SU-DHL-6 (cell line): ENCODE measurements at regions not wholly inside any gene's neighbourhood (a gene's known extent, or its start where the extent isn't known, plus 50 kb on each side); places are given as distances from the start of the nearest gene placed in this dataset.

ENCODE experiments used
- H2AFZ ChIP-seq: fragments of 200-600 bp; sonication (generic); 2 replicates; pipeline ENCODE4 v1.6.1; 2014; ENCODE audit warnings: low read depth, mild to moderate bottlenecking, moderate library complexity, mixed read lengths, antibody characterized with exemption, low read length; ENCODE audit not compliant: severe bottlenecking
- H3F3A ChIP-seq: fragments of 200-600 bp; shearing (Covaris generic); 2 replicates; pipeline ENCODE4 v1.6.0; 2016; ENCODE audit warnings: antibody characterized with exemption, mild to moderate bottlenecking; ENCODE audit not compliant: insufficient read depth
- H3K27ac ChIP-seq: fragments of 200-600 bp; sonication (generic); 2 replicates; pipeline ENCODE4 v1.5.1; 2016; ENCODE audit warnings: low read depth, mild to moderate bottlenecking, low read length, moderate library complexity, mixed read lengths
- H3K27me3 ChIP-seq: fragments of 200-600 bp; sonication (generic), shearing (Covaris generic); 2 replicates; pipeline ENCODE4 v1.6.0; 2014; ENCODE audit warnings: mild to moderate bottlenecking, low read length
- H3K36me3 ChIP-seq: fragments of 200-600 bp; sonication (generic); 2 replicates; pipeline ENCODE4 v1.6.1; 2014; ENCODE audit warnings: mild to moderate bottlenecking, low read length, mixed read lengths
- H3K4me2 ChIP-seq: fragments of 300-600, 200-600 bp; shearing (Covaris generic), sonication (generic); 2 replicates; pipeline ENCODE4 v1.6.0; 2014; ENCODE audit warnings: low read length, low read depth, mild to moderate bottlenecking; ENCODE audit not compliant: poor library complexity, severe bottlenecking
- H3K4me3 ChIP-seq: fragments of 200-600 bp; sonication (generic); 2 replicates; pipeline ENCODE4 v1.5.1; 2014; ENCODE audit warnings: antibody characterized with exemption, low read length, mild to moderate bottlenecking, mixed read lengths; ENCODE audit not compliant: insufficient read depth, poor library complexity, severe bottlenecking
- H3K79me2 ChIP-seq: fragments of 200-600 bp; sonication (generic); 2 replicates; pipeline ENCODE4 v1.6.1; 2014; ENCODE audit warnings: mild to moderate bottlenecking, low read length, moderate library complexity; ENCODE audit not compliant: insufficient read depth
- H3K9ac ChIP-seq: fragments of 200-600 bp; sonication (generic); 2 replicates; pipeline ENCODE4 v1.7.0; 2014; ENCODE audit warnings: mild to moderate bottlenecking, low read length
- H3K9me2 ChIP-seq: fragments of 200-600 bp; sonication (generic); replicated peaks from 2 replicates; pipeline ENCODE4 v1.6.1; 2014; ENCODE audit warnings: low read length; ENCODE audit not compliant: insufficient read depth
- H3K9me3 ChIP-seq: fragments of 200-600 bp; sonication (generic); 2 replicates; pipeline ENCODE4 v1.6.1; 2014; ENCODE audit warnings: low read length, mixed read lengths; ENCODE audit not compliant: insufficient read depth
- H4K20me1 ChIP-seq: fragments of 200-600 bp; sonication (generic); 2 replicates; pipeline ENCODE4 v1.6.1; 2014; ENCODE audit warnings: low read depth, mild to moderate bottlenecking, antibody characterized with exemption, low read length, moderate library complexity, mixed read lengths
- EZH2phosphoT487 ChIP-seq: fragments of 200-600 bp; sonication (generic), shearing (Covaris generic); conservative IDR thresholded peaks from 2 replicates; pipeline ENCODE4 v1.6.1; 2018; ENCODE audit warnings: mild to moderate bottlenecking, antibody characterized with exemption, low read length, moderate library complexity, mixed read lengths
- TF ChIP-seq, protein P1 (sequence below): fragments of 200-600 bp; sonication (generic); IDR thresholded peaks from one replicate; pipeline ENCODE4 v1.5.1; 2017; ENCODE audit warnings: antibody characterized with exemption, mild to moderate bottlenecking, low read length, moderate library complexity; ENCODE audit not compliant: insufficient read depth, poor library complexity, severe bottlenecking

DNA sequence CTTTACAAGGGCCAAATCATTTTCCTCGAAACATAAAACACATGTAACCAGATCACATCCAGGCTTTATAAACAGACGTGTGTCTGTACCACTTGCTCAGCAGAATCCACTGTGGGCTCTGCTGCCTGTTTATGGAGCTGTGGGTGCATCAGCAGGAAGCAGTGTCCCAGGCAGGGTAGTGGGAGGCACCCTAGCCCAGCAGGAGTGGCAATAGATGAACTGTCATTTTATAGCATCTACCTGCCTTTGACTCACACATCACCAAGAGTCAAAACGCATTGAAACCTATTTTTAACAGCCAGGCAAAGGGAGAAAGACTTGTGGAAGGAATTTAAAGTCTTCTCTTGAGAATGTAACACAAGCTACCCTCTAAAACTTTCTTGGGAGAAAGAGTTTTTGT, 169.1 kb upstream of the TENM3 start:
- TF ChIP-seq, protein P1, sequence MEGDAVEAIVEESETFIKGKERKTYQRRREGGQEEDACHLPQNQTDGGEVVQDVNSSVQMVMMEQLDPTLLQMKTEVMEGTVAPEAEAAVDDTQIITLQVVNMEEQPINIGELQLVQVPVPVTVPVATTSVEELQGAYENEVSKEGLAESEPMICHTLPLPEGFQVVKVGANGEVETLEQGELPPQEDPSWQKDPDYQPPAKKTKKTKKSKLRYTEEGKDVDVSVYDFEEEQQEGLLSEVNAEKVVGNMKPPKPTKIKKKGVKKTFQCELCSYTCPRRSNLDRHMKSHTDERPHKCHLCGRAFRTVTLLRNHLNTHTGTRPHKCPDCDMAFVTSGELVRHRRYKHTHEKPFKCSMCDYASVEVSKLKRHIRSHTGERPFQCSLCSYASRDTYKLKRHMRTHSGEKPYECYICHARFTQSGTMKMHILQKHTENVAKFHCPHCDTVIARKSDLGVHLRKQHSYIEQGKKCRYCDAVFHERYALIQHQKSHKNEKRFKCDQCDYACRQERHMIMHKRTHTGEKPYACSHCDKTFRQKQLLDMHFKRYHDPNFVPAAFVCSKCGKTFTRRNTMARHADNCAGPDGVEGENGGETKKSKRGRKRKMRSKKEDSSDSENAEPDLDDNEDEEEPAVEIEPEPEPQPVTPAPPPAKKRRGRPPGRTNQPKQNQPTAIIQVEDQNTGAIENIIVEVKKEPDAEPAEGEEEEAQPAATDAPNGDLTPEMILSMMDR: no peak
- no peak for TF ChIP-seq EZH2phosphoT487
- Histone ChIP-seq H3F3A (no peaks in the 10 kb centered on the region), H3K79me2 (no peaks in the 10 kb centered on the region), H3K4me3 (no peak overlapping the region), H3K9me2 (no peaks in the 10 kb centered on the region), H3K27ac (no peak overlapping the region), H3K4me2 (no peak overlapping the region), H2AFZ (no peak overlapping the region), H3K9me3 (no peaks in the 10 kb centered on the region), H3K27me3 (no peaks in the 10 kb centered on the region), H3K36me3 (no peaks in the 10 kb centered on the region), H4K20me1 (no peaks in the 10 kb centered on the region), H3K9ac (no peak overlapping the region)

DNA sequence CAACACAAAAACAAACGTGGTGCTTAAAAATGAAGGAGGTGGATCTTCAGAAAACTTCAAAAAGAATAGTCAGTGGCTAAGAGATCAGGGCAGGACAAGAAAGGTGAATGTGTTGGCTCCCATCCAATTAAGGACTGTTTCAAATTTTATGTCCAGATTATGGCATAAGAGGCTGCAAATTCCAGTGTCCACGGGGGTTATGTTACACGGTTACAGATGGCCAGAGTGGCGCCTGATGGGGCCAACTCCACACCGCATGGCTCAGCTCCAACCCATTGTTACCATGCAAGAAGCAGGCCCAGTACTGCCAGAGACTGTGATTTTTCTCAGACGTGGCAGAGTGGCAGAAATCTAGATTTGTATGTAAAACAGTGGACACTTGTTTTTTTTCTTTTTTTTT, 168.4 kb upstream of the TENM3 start:
- H3K27ac ChIP-seq: no peak overlapping the region
- no peak overlapping the region for H3K4me2 ChIP-seq
- no peaks in the 10 kb centered on the region for H4K20me1 ChIP-seq
- no peak overlapping the region for H3K9ac ChIP-seq
- TF ChIP-seq, protein P1: no peak
- no peak for TF ChIP-seq EZH2phosphoT487
- H3F3A ChIP-seq: no peaks in the 10 kb centered on the region
- no peak overlapping the region for H2AFZ ChIP-seq
- no peaks in the 10 kb centered on the region for H3K36me3 ChIP-seq
- no peaks in the 10 kb centered on the region for H3K9me3 ChIP-seq
- no peaks in the 10 kb centered on the region for H3K9me2 ChIP-seq
- no peaks in the 10 kb centered on the region for H3K79me2 ChIP-seq
- H3K27me3 ChIP-seq: no peaks in the 10 kb centered on the region
- H3K4me3 ChIP-seq: no peak overlapping the region

DNA sequence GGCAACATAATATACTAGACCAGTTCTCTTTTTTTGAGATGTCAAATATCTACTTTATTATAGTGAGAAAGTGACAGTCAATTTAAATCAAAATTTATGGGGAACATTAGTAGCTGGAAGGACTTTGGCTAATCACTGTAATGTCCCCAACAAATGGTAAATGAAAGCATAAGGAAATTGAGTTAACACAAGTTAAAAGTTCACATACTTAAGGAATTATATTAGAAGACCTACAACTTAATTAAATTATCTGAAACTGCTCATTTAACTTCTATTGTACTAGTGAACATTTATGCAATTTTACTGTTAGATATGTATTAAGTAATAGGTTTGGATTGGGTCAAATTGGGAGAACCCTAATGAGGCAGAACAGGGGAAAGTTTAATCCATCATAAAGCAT, 160.3 kb upstream of the TENM3 start:
- H3K9me2 ChIP-seq: no peaks in the 10 kb centered on the region
- H3K79me2 ChIP-seq: no peaks in the 10 kb centered on the region
- H3K27me3 ChIP-seq: no peaks in the 10 kb centered on the region
- H3K4me3 ChIP-seq: no peak overlapping the region
- no peaks in the 10 kb centered on the region for H3K36me3 ChIP-seq
- no peaks in the 10 kb centered on the region for H4K20me1 ChIP-seq
- no peaks in the 10 kb centered on the region for H3F3A ChIP-seq
- H3K27ac ChIP-seq: no peak overlapping the region
- no peak for TF ChIP-seq EZH2phosphoT487
- TF ChIP-seq, protein P1: no peak
- H2AFZ ChIP-seq: no peak overlapping the region
- no peak overlapping the region for H3K9ac ChIP-seq
- H3K9me3 ChIP-seq: no peaks in the 10 kb centered on the region
- no peak overlapping the region for H3K4me2 ChIP-seq
